T-helper 1 cell treated with Interleukin-12 subunit alpha and Interleukin-12 subunit beta and Interleukin-4 antibody, amounts not matched to agents 30 ng/mL and 1 ng/mL, for 36 hours (primary cell): ENCODE measurements at regions not wholly inside any gene's neighbourhood (a gene's known extent, or its start where the extent isn't known, plus 50 kb on each side); places are given as distances from the start of the nearest gene placed in this dataset.

Experiments used
- intact Hi-C: fragments of 100-400 bp; cut with micrococcal nuclease; formaldehyde crosslinking; loops from one replicate; pipeline ENCODE4 v1.15.1; 2024

DNA sequence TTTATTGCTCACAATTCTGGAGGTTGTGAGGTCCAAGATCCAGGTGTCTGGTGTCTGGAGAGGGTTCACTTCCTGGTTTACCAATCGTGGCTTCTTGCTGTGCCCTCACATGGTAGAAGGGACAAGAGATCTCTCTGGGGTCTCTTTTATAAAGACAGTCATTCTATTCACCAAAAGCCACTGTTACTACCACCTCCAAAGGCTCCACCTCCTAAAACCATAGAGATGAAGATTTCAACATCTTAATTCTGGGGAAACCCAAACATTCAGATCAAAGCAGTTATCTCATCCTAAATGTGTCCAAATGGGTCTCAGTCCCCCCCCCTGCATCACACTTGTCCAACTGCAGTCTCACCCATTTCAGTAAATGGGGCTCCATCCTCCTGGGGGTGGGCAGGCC, 132.9 kb upstream of the XYLT1 start:
- intact Hi-C loops, result no loop called here

- intact Hi-C loops, result no loop called here
These were observed 131.9 kb upstream of the XYLT1 start for GRCh38 chr16:17602678-17603077.

GRCh38 chr16:17598968-17599367, 128.2 kb upstream of the XYLT1 start:
- intact Hi-C loops, result no loop called here

- intact Hi-C loops, result no loop called here
These were observed 121.1 kb upstream of the XYLT1 start for GRCh38 chr16:17591655-17592405.

- intact Hi-C loops, result no loop called here
These were observed 120.2 kb upstream of the XYLT1 start for GRCh38 chr16:17590711-17591654.

- intact Hi-C loops, result no loop called here
These were observed 119.1 kb upstream of the XYLT1 start for GRCh38 chr16:17589898-17590297.

DNA sequence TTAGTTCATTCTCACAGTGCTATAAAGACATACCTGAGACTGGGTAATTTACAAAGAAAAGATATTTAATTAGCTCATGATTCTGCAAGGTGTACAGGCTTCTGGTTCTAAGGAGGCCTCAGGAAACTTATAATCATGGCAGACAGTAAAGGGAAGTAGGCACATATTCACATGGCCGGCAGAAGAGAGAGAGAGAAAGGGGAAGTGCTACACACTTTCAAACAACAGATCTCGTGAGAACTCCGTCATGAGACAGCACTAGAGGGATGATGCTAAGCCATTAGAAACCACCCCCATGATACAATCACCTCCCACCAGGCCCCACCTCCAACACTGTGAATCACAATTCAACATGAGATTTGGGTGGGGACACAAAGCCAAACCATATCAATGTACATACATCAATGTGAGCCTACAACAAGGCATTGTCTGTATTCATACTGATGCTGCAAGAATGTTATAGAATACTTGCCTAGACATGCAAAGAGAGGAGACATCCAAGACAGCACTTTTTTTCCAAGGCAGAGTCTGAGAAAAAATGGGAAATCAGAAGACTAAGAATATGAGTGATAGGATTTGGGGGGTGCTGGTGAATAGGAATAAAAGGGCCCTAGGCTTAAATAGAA, 114.8 kb upstream of the XYLT1 start:
- intact Hi-C loops, result no loop called here

DNA sequence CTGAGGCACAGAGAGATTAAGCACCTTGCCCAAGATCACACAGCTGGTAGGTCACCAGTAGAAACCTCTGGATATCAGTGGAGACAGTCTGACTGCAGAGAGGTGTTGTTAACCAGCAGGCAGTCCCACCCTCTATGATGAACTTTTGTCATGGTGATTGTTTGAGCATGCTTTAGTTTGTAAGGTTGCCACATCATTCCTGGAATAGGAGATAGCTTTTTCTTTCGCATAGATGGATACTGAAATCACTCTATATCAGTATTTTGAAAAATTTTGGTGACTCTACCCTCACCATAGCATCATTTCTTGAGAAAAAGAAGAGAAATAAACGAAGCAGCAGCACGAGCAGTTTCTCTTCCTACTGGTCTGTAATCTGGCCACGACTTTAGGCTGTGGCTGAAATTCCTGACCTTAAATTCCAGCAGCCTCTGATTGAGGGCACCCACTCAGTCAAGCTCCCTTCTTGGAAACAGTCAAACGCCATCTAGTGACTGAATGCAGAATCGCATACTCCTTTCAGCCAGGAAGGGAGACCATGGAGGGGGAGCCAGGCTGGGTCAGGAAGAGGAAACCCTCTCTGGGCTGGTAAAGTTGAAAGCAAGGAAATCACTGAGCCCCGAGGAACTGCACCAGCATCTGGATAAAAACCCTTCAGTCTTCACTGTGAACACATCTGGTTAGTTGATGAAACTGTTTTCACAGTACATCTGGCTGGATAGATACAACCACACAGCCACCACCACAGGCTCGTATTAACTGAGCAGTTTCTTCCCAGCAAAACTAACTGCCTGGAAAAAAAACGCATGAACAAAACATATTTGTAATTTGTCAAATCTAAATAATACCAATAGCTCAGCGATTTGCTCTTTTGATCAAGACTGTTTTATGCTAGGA, 108.5 kb upstream of the XYLT1 start:
- intact Hi-C loops, result loop anchor here (1.0 to 5.0 kb wide), 3 partner anchors 103 to 387 kb away; no protein-coding TSS in a partner anchor

DNA sequence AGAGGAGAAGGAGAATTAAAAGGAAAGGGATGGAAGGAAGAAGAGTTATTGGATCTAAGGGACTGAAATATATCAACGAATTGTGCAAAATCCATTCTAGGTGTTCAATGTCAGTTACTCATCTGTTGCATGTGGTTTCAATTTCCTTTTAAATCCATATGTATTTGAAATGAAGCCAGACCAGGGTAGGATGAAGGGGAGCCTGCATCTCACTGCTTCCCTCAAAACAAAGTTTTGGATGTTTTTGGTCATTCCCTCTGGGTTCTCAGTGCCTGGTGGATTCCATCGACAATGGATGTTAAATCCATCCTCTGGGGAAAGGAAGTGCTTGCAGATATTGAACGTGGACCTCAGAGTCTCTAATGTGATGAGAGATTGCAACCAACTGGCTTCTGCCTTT, 103.5 kb upstream of the XYLT1 start:
- intact Hi-C loops, result no loop called here

DNA sequence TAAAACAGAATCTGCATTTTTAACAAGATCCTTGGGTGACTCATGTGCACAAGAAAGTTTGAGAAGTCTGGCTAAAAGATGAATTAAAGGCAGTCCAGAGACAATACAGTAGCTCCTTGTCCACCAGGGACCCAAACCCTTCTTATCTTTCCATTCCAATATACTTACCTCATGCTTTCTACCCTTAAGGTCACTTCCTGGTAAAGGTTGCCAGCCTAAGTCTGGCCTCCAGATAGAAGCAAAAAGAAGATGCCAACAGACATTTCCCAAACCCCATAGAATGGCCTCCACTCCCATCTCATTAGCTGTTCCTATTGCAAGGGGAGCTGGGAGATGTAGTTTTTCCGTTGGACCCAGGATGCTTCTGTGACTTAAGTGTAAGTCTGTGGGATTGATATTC, 101.4 kb upstream of the XYLT1 start:
- intact Hi-C loops, result no loop called here

GRCh38 chr16:17571499-17572093, 100.8 kb upstream of the XYLT1 start:
- intact Hi-C loops, result no loop called here

DNA sequence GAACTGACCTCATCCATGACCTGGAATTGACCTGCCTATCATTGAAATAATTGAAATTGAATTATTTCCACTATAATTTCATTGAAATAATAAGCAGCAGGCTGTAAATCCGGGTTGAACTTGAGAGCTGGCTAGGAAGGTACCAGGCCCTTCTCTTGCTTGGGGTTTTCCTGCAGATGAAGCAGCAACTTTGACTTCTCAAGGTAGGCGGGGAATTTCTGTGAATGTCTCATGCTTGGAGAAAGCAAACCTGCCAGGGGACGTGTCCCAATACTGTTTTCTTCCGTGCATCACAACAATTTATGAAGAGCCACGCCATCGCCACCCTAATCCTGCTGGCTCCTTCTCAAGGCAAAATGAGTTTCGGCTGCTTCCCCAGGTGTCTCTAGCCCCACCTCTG, 97.5 kb upstream of the XYLT1 start:
- intact Hi-C loops, result no loop called here

GRCh38 chr16:17567455-17567854, 96.7 kb upstream of the XYLT1 start:
- intact Hi-C loops, result no loop called here

- intact Hi-C loops, result no loop called here
These were observed 96.1 kb upstream of the XYLT1 start for GRCh38 chr16:17566656-17567450.

GRCh38 chr16:17566075-17566474, 95.3 kb upstream of the XYLT1 start:
- intact Hi-C loops, result no loop called here

GRCh38 chr16:17565605-17566004, 94.8 kb upstream of the XYLT1 start:
- intact Hi-C loops, result no loop called here

DNA sequence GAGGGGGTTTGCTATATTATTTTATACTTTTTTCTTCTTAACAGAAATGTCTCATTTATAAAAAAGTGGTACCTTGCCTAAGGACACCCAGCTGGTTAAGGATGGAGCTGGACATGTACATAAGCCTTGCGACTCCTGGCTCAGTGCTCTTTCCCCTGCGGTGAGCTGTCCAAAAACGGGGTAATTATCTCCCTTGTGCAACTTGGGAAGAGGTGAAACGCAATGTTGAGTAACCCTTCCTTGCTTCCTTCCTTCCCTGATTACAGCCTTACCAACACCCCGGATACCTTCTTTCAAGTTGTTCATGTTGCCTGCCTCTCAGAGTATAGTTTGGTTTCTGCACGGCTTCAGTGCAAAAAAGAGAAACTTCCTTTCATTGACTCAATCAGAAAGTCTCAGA, 94.1 kb upstream of the XYLT1 start:
- intact Hi-C loops, result no loop called here

DNA sequence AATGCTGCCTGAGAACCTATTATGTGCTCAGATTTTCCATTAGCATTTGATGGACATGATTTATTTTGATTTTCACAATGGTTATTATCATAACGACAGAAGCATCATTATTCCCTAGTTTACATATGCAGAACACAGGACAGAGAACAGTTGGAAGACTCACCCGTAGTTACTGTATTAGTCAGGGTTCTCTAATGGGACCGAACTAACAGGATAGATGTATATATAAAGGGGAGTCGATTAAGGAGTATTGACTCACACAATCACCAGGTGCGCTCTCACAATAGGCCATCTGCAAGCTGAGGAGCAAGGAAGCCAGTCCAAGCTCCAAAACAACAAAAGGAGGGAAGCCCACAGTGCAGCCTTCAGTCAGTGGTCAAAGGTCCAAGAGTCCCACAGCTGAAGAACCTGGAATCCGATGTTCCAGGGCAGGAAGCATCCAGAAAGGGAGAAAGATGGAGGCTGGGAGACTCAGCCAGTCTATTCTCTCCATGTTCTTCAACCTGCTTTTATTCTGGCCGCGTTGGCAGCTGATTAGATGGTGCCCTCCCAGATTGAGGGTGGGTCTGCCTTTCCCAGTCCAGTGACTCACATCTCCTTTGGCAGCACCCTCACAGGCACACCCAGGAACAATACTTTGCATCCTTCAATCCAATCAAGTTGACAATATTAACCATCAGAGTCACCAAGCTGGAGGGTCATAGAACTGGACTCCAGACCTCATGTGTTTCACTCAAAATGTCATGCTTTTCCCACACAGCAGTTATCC, 92.7 kb upstream of the XYLT1 start:
- intact Hi-C loops, result no loop called here

DNA sequence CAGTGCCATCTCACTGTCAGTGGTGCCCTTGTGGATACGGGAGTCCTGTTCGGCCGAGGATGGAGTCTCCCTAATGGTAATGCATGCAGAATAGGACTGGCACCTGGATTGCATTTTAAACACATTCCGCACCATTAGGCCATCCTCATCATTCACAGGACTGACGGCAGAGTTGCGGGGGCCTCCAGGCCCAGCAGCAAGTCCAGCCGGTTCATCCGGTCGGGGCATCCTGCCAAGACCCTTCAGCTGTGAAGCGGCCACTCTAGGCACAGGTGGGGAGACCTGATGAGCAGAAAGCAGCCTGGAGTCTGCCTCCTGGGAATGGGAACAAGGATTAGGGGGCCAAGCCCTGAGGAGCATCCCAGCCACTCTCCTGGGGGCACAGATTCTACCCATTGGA, 90.3 kb upstream of the XYLT1 start:
- intact Hi-C loops, result no loop called here
